ENCODE measurements at regions not wholly inside any gene's neighbourhood (a gene's known extent, or its start where the extent isn't known, plus 50 kb on each side); places are given as distances from the start of the nearest gene placed in this dataset.

DNA sequence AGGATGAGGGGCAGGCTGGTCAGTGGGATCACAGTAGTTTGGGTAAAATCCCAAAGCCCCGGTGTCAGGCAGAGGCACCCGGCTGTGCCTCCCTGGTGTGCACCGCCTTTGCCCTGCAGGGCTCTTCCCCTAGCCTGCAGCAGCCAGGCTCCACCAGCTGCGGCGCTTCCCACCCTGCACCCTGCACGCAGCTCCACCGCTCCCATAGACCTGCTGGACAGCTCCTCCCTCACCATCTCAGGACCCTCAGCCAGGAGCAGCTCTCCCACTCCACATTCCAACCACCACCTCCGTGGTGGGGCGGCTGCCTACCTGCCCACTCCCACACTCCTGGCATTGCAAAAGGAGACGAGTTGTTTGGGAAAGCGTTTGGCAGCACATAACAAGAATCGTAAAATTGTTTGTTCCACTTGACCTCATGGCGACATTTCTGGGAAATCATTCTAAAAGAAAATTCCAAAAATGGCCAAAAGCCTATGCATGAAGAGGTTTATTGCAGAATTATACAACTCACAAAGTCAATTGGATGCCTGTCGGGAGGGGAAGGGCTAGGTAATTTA, 287.4 kb upstream of the HDAC4 start:
- ATAC-seq (ENCODE audit: poor library complexity), result no peak
- H3K36me3 Mint-ChIP-seq (ENCODE audit: low read depth), result no peaks in the 10 kb centered on the region
- H3K27me3 Mint-ChIP-seq, result peaks cover 27% of the 10 kb centered on the region
- Histone ChIP-seq H3K27me3 (ENCODE audit: control insufficient read depth in 1 of 2, insufficient read depth in 2 of 2, low read length in 2 of 2) (no peaks in the 10 kb centered on the region), H3K9me3 (ENCODE audit: control insufficient read depth in 1 of 2, insufficient read depth in 1 of 2, low read length in 2 of 2) (peaks cover 0 to 7% of the 10 kb centered on the region in 2 experiments), H3K36me3 (ENCODE audit: insufficient read depth, low read length) (no peaks in the 10 kb centered on the region), H3K27ac (ENCODE audit: low read depth in 1 of 2, low read length in 2 of 2) (no peak overlapping the region), H3K4me3 (ENCODE audit: low read length) (no peak overlapping the region), H3K4me1 (ENCODE audit: insufficient read depth, low read length) (no peaks in the 10 kb centered on the region)
- H3K4me1 Mint-ChIP-seq (ENCODE audit: low read depth), result no peaks in the 10 kb centered on the region
- TF ChIP-seq, protein P1, sequence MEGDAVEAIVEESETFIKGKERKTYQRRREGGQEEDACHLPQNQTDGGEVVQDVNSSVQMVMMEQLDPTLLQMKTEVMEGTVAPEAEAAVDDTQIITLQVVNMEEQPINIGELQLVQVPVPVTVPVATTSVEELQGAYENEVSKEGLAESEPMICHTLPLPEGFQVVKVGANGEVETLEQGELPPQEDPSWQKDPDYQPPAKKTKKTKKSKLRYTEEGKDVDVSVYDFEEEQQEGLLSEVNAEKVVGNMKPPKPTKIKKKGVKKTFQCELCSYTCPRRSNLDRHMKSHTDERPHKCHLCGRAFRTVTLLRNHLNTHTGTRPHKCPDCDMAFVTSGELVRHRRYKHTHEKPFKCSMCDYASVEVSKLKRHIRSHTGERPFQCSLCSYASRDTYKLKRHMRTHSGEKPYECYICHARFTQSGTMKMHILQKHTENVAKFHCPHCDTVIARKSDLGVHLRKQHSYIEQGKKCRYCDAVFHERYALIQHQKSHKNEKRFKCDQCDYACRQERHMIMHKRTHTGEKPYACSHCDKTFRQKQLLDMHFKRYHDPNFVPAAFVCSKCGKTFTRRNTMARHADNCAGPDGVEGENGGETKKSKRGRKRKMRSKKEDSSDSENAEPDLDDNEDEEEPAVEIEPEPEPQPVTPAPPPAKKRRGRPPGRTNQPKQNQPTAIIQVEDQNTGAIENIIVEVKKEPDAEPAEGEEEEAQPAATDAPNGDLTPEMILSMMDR (IDR thresholded peaks at IDR 0.05), result no peak
- no peak overlapping the region for H3K4me3 Mint-ChIP-seq
- no peak overlapping the region for H3K27ac Mint-ChIP-seq
- peak in 1 of 14 experiments; percentile 19 for DNase-seq
- intact Hi-C loops (cut with DNase I, micrococcal nuclease), result no loop called here
- H3K9me3 Mint-ChIP-seq, result no peaks in the 10 kb centered on the region
- POLR2A ChIA-PET, result no interaction called here
- CTCF ChIA-PET, result no interaction called here

DNA sequence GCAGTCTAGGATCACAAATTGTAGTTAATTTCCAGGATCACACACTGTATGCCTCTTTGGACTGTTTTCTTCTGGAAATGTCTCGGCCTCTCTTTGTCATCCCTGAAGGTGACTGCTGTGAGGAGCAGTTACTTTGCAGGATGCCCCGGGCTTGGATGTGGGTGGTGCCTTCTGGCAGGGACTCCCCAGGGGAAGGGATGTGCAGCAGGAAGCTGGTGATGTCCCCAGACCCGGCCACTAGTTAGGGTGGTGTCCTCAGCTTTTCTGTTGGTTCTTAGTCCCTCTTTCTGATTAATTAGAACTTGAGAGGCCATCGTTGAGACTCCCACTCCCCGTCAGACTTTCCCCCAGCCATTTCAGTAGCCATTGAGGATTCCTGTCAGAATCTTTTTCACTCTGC, 286.6 kb upstream of the HDAC4 start:
- Histone ChIP-seq H3K36me3 (ENCODE audit: insufficient read depth, low read length) (no peaks in the 10 kb centered on the region), H3K27ac (ENCODE audit: low read depth in 1 of 2, low read length in 2 of 2) (no peak overlapping the region), H3K4me1 (ENCODE audit: insufficient read depth, low read length) (no peaks in the 10 kb centered on the region), H3K27me3 (ENCODE audit: control insufficient read depth in 1 of 2, insufficient read depth in 2 of 2, low read length in 2 of 2) (no peaks in the 10 kb centered on the region), H3K4me3 (ENCODE audit: low read length) (no peak overlapping the region), H3K9me3 (ENCODE audit: control insufficient read depth in 1 of 2, insufficient read depth in 1 of 2, low read length in 2 of 2) (peaks cover 0 to 7% of the 10 kb centered on the region in 2 experiments)
- Mint-ChIP-seq H3K27me3 (peaks cover 32% of the 10 kb centered on the region), H3K4me1 (ENCODE audit: low read depth) (no peaks in the 10 kb centered on the region), H3K36me3 (ENCODE audit: low read depth) (no peaks in the 10 kb centered on the region), H3K9me3 (no peaks in the 10 kb centered on the region), H3K4me3 (no peak overlapping the region), H3K27ac (no peak overlapping the region)
- TF ChIP-seq, protein P1 (IDR thresholded peaks at IDR 0.05), result no peak
- POLR2A ChIA-PET, result no interaction called here
- CTCF ChIA-PET, result no interaction called here
- peak in 1 of 14 experiments; percentile 10 for DNase-seq
- intact Hi-C loops (cut with DNase I, micrococcal nuclease), result no loop called here
- ATAC-seq (ENCODE audit: poor library complexity), result no peak

DNA sequence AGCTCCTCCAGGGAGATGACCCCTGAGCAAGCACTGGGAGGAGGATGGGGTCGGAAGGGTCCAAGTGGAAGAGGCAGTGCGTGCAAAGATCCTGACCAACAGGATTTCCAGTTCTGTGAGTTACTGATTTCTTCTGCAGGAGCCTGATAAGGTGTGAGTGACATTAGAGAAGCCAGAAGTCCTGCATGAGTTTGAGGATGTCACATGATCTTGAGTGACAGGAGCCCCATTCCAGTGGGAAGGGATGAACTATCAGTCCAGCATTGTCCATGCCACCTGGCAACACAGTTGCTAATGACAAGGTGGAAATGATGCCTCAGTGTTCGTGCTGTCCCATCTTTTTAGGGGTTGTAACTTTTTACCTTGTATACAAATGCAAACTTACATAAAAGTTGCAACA, 285.1 kb upstream of the HDAC4 start:
- Histone ChIP-seq H3K27me3 (ENCODE audit: control insufficient read depth in 1 of 2, insufficient read depth in 2 of 2, low read length in 2 of 2) (no peaks in the 10 kb centered on the region), H3K27ac (ENCODE audit: low read depth in 1 of 2, low read length in 2 of 2) (no peak overlapping the region), H3K36me3 (ENCODE audit: insufficient read depth, low read length) (no peaks in the 10 kb centered on the region), H3K9me3 (ENCODE audit: control insufficient read depth in 1 of 2, insufficient read depth in 1 of 2, low read length in 2 of 2) (peaks cover 0 to under 1% of the 10 kb centered on the region in 2 experiments), H3K4me3 (ENCODE audit: low read length) (no peak overlapping the region), H3K4me1 (ENCODE audit: insufficient read depth, low read length) (no peaks in the 10 kb centered on the region)
- ATAC-seq (ENCODE audit: poor library complexity) (no peak), DNase-seq (peak in 1 of 14 experiments; percentile 12)
- Mint-ChIP-seq H3K36me3 (ENCODE audit: low read depth) (no peaks in the 10 kb centered on the region), H3K27ac (no peak overlapping the region), H3K4me1 (ENCODE audit: low read depth) (no peaks in the 10 kb centered on the region), H3K9me3 (no peaks in the 10 kb centered on the region), H3K27me3 (peaks cover 32% of the 10 kb centered on the region), H3K4me3 (no peak overlapping the region)
- POLR2A ChIA-PET, result no interaction called here
- TF ChIP-seq, protein P1 (IDR thresholded peaks at IDR 0.05), result no peak
- CTCF ChIA-PET, result no interaction called here
- intact Hi-C loops (cut with DNase I, micrococcal nuclease), result no loop called here
